GM13976 (cell line): ENCODE measurements at regions not wholly inside any gene's neighbourhood (a gene's known extent, or its start where the extent isn't known, plus 50 kb on each side); places are given as distances from the start of the nearest gene placed in this dataset.

ENCODE experiments used
- DNase-seq: peaks from one replicate; pipeline ENCODE4 v3.0.0; 2012; ENCODE audit warnings: low spot score
- in situ Hi-C: fragments of 300-500 bp; cut with MboI; formaldehyde crosslinking; loops from one replicate; pipeline ENCODE4 v1.12.0; 2022; ENCODE audit warnings: low sequenced_read_pairs, mixed read lengths, inconsistent platforms; ENCODE audit not compliant: unreplicated experiment
- TF ChIP-seq, protein P1 (sequence below): IDR thresholded peaks from 2 replicates; pipeline ENCODE4 v1.5.1; 2012; ENCODE audit warnings: borderline replicate concordance, mild to moderate bottlenecking; ENCODE audit not compliant: insufficient read depth; ENCODE audit errors: extremely low read depth, missing control alignments, control extremely low read depth

DNA sequence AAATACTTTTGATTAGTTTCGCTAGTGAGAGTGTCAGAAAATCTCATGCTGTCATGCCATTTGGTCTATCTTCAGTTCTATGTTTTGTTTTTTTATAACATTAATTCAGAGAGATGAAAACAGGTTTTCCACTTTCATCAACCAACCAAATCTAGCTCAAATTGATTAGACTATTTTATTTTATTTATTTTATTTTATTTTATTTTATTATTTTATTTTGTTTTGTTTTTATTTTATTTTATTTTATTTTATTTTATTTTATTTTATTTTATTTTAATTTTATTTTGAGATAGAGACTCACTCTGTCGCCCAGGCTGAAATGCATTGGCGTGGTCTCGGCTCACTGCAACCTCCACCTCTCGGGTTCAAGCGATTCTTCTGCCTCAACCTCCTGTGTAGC, 1391.0 kb upstream of the ADGRB3 start:
- TF ChIP-seq, protein P1, sequence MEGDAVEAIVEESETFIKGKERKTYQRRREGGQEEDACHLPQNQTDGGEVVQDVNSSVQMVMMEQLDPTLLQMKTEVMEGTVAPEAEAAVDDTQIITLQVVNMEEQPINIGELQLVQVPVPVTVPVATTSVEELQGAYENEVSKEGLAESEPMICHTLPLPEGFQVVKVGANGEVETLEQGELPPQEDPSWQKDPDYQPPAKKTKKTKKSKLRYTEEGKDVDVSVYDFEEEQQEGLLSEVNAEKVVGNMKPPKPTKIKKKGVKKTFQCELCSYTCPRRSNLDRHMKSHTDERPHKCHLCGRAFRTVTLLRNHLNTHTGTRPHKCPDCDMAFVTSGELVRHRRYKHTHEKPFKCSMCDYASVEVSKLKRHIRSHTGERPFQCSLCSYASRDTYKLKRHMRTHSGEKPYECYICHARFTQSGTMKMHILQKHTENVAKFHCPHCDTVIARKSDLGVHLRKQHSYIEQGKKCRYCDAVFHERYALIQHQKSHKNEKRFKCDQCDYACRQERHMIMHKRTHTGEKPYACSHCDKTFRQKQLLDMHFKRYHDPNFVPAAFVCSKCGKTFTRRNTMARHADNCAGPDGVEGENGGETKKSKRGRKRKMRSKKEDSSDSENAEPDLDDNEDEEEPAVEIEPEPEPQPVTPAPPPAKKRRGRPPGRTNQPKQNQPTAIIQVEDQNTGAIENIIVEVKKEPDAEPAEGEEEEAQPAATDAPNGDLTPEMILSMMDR, result no peak
- DNase-seq, result no peak
- in situ Hi-C loops, result no loop called here

DNA sequence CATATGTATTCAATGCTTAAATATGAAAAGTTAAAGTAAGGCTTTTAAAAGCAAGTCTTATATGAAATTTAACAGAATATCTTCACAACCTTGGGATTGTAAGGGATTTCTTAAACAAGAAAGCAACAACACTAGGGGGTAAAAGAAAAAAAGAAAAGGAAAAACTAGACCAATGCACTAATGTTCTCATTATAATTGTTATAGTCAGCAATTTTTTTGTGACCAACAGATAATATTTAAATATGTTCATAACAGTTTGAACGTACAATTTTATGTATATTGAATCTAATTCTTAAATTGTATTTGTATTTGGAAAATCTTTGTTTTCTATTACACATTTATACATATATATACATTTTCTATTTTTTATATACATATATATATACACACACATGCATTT, 1397.8 kb upstream of the ADGRB3 start:
- TF ChIP-seq, protein P1, result no peak
- no peak for DNase-seq
- in situ Hi-C loops, result no loop called here

DNA sequence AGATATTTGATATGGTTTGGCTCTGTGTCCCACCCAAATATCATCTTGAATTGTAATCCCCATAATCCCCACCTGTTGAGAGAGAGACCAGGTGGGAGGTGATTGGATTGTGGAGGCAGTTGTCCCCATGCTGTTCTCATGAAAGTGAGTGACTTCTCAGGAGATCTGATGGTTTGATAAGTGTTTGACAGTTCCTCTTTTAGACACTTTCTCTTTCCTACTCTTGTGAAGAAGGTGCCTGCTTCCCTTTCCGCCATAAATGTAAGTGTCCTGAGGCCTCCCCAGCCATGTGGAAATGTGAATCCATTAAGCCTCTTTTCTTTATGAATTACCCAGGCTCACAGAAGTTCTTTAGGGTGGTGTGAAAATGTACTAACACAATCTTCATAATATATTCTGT, 1404.0 kb upstream of the ADGRB3 start:
- TF ChIP-seq, protein P1, result no peak
- no peak for DNase-seq
- in situ Hi-C loops, result no loop called here

DNA sequence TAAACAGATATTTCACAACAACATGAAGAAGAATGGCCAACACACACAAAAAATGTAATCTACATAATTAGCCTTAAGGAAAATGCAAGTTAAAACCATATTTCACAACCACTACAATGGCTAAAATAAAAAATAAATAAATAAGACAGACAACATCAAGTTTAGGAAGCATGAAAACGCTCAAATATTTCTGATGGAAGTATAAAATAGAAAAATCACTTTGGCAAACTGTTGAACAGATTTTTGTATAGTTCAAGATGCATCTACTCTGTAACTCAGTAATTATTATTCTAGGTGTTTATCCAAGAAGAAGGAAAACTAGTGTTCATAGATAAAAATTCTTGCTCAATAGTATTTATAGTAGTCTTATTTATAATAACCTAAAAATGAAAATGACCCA, 1410.1 kb upstream of the ADGRB3 start:
- DNase-seq, result no peak
- in situ Hi-C loops, result no loop called here
- TF ChIP-seq, protein P1, result no peak

GRCh38 chr6:67221226-67221625, 1413.9 kb upstream of the ADGRB3 start:
- TF ChIP-seq, protein P1, result no peak
- in situ Hi-C loops, result no loop called here
- DNase-seq, result no peak

- in situ Hi-C loops, result no loop called here
- TF ChIP-seq, protein P1, result no peak
- no peak for DNase-seq
Measured at GRCh38 chr6:67219346-67219745, 1415.7 kb upstream of the ADGRB3 start.

GRCh38 chr6:67212584-67212983, 1422.5 kb upstream of the ADGRB3 start:
- no peak for DNase-seq
- TF ChIP-seq, protein P1, result no peak
- in situ Hi-C loops, result no loop called here
